Fibroblast of the aortic adventitia (primary cell): ENCODE measurements at regions not wholly inside any gene's neighbourhood (a gene's known extent, or its start where the extent isn't known, plus 50 kb on each side); places are given as distances from the start of the nearest gene placed in this dataset.

Experiments used
- DNase-seq: peaks from one replicate; pipeline ENCODE4 v3.0.0-alpha.2; 2010; ENCODE audit warnings: low read depth
- H3K4me3 ChIP-seq: 2 replicates; pipeline ENCODE4 v1.5.1; 2011; ENCODE audit warnings: low read depth, mild to moderate bottlenecking, control low read depth, low read length, moderate library complexity
- CTCF ChIP-seq: IDR thresholded peaks from 2 replicates; pipeline ENCODE4 v1.5.1; 2011; ENCODE audit warnings: mild to moderate bottlenecking, low read length, control low read depth, inconsistent platforms; ENCODE audit not compliant: insufficient read depth

GRCh38 chr6:40734607-40735006, 147.4 kb upstream of the LRFN2 start:
- H3K4me3 ChIP-seq, result no peak overlapping the region
- DNase-seq, result no peak
- TF ChIP-seq CTCF, result no peak

- H3K4me3 ChIP-seq, result no peak overlapping the region
- TF ChIP-seq CTCF, result no peak
- no peak for DNase-seq
Observed at GRCh38 chr6:40733770-40734396, 146.7 kb upstream of the LRFN2 start.

GRCh38 chr6:40733290-40733689, 146.1 kb upstream of the LRFN2 start:
- no peak overlapping the region for H3K4me3 ChIP-seq
- peak; percentile 27 for DNase-seq

GRCh38 chr6:40732878-40733277, 145.7 kb upstream of the LRFN2 start:
- DNase-seq, result no peak
- TF ChIP-seq CTCF, result no peak
- no peak overlapping the region for H3K4me3 ChIP-seq

More at GRCh38 chr6:40733290-40733689, 146.1 kb upstream of the LRFN2 start:
- TF ChIP-seq CTCF, result no peak

- H3K4me3 ChIP-seq, result no peak overlapping the region
- TF ChIP-seq CTCF, result no peak
- no peak for DNase-seq
Observed at GRCh38 chr6:40728643-40729042, 141.5 kb upstream of the LRFN2 start.

GRCh38 chr6:40727271-40727670, 140.1 kb upstream of the LRFN2 start:
- no peak for TF ChIP-seq CTCF
- no peak for DNase-seq
- no peak overlapping the region for H3K4me3 ChIP-seq

- no peak for TF ChIP-seq CTCF
- no peak for DNase-seq
Observed at GRCh38 chr6:40726853-40727252, 139.7 kb upstream of the LRFN2 start.

More at GRCh38 chr6:40726853-40727252, 139.7 kb upstream of the LRFN2 start:
- no peak overlapping the region for H3K4me3 ChIP-seq
